ENCODE measurements at regions not wholly inside any gene's neighbourhood (a gene's known extent, or its start where the extent isn't known, plus 50 kb on each side); places are given as distances from the start of the nearest gene placed in this dataset.
"Not testable (repeated sequence)": the region's sequence is repeated elsewhere in the genome, so short reads cannot be mapped to it uniquely, and the experiment has no call there.

- Histone ChIP-seq H3K4me3 (ENCODE audit: low read length) (no peak overlapping the region), H3K27ac (ENCODE audit: low read depth, low read length) (no peak overlapping the region), H3K36me3 (ENCODE audit: control insufficient read depth, insufficient read depth, low read length) (no peaks in the 10 kb centered on the region)
Observed at GRCh38 chr19:20431826-20432225, 133.8 kb downstream of the ZNF737 start.

GRCh38 chr19:20423381-20424197 is 142.0 kb downstream of the ZNF737 start:
- H3K27ac ChIP-seq (ENCODE audit: low read depth, low read length): peak overlapping the region; percentile 80
- H3K4me1 ChIP-seq (ENCODE audit: control insufficient read depth, insufficient read depth, low read length): no peaks in the 10 kb centered on the region
- H3K27me3 ChIP-seq (ENCODE audit: control insufficient read depth, insufficient read depth, low read length): no peaks in the 10 kb centered on the region
- H3K4me3 ChIP-seq (ENCODE audit: low read length): peak overlapping the region; percentile 76
- H3K36me3 ChIP-seq (ENCODE audit: control insufficient read depth, insufficient read depth, low read length): no peaks in the 10 kb centered on the region
- peak overlapping the region; percentile 47 for H3K9ac ChIP-seq (ENCODE audit: low read length)

More at GRCh38 chr19:20431826-20432225, 133.8 kb downstream of the ZNF737 start:
- Histone ChIP-seq H3K4me1 (ENCODE audit: control insufficient read depth, insufficient read depth, low read length) (no peaks in the 10 kb centered on the region), H3K27me3 (ENCODE audit: control insufficient read depth, insufficient read depth, low read length) (no peaks in the 10 kb centered on the region), H3K9ac (ENCODE audit: low read length) (no peak overlapping the region)

GRCh38 chr19:20422216-20423205 is 143.1 kb downstream of the ZNF737 start:
- Histone ChIP-seq H3K4me3 (ENCODE audit: low read length) (peak overlapping the region; percentile 38), H3K36me3 (ENCODE audit: control insufficient read depth, insufficient read depth, low read length) (no peaks in the 10 kb centered on the region), H3K4me1 (ENCODE audit: control insufficient read depth, insufficient read depth, low read length) (no peaks in the 10 kb centered on the region), H3K27me3 (ENCODE audit: control insufficient read depth, insufficient read depth, low read length) (no peaks in the 10 kb centered on the region), H3K27ac (ENCODE audit: low read depth, low read length) (peak overlapping the region; percentile 80), H3K9ac (ENCODE audit: low read length) (no peak overlapping the region)

- Histone ChIP-seq H3K9ac (ENCODE audit: low read length) (no peak overlapping the region), H3K27me3 (ENCODE audit: control insufficient read depth, insufficient read depth, low read length) (no peaks in the 10 kb centered on the region), H3K36me3 (ENCODE audit: control insufficient read depth, insufficient read depth, low read length) (no peaks in the 10 kb centered on the region), H3K4me3 (ENCODE audit: low read length) (no peak overlapping the region), H3K27ac (ENCODE audit: low read depth, low read length) (no peak overlapping the region), H3K4me1 (ENCODE audit: control insufficient read depth, insufficient read depth, low read length) (no peaks in the 10 kb centered on the region)
Observed at GRCh38 chr19:20416661-20417060, 148.9 kb downstream of the ZNF737 start.

- Histone ChIP-seq H3K4me3 (ENCODE audit: low read length) (no peak overlapping the region), H3K27ac (ENCODE audit: low read depth, low read length) (no peak overlapping the region), H3K9ac (ENCODE audit: low read length) (no peak overlapping the region), H3K4me1 (ENCODE audit: control insufficient read depth, insufficient read depth, low read length) (no peaks in the 10 kb centered on the region), H3K36me3 (ENCODE audit: control insufficient read depth, insufficient read depth, low read length) (no peaks in the 10 kb centered on the region), H3K27me3 (ENCODE audit: control insufficient read depth, insufficient read depth, low read length) (no peaks in the 10 kb centered on the region)
Observed at GRCh38 chr19:20414120-20414519, 151.5 kb downstream of the ZNF737 start.

- no peaks in the 10 kb centered on the region for H3K4me1 ChIP-seq (ENCODE audit: control insufficient read depth, insufficient read depth, low read length)
- H3K36me3 ChIP-seq (ENCODE audit: control insufficient read depth, insufficient read depth, low read length): no peaks in the 10 kb centered on the region
- H3K4me3 ChIP-seq (ENCODE audit: low read length): no peak overlapping the region
Observed at GRCh38 chr19:20413705-20414104, 151.9 kb downstream of the ZNF737 start.

GRCh38 chr19:20412846-20413245 is 152.7 kb downstream of the ZNF737 start:
- no peak overlapping the region for H3K27ac ChIP-seq (ENCODE audit: low read depth, low read length)
- no peaks in the 10 kb centered on the region for H3K27me3 ChIP-seq (ENCODE audit: control insufficient read depth, insufficient read depth, low read length)
- no peaks in the 10 kb centered on the region for H3K4me1 ChIP-seq (ENCODE audit: control insufficient read depth, insufficient read depth, low read length)
- H3K36me3 ChIP-seq (ENCODE audit: control insufficient read depth, insufficient read depth, low read length): no peaks in the 10 kb centered on the region
- H3K9ac ChIP-seq (ENCODE audit: low read length): no peak overlapping the region
- H3K4me3 ChIP-seq (ENCODE audit: low read length): no peak overlapping the region

More at GRCh38 chr19:20413705-20414104, 151.9 kb downstream of the ZNF737 start:
- H3K27me3 ChIP-seq (ENCODE audit: control insufficient read depth, insufficient read depth, low read length): no peaks in the 10 kb centered on the region
- H3K27ac ChIP-seq (ENCODE audit: low read depth, low read length): no peak overlapping the region
- H3K9ac ChIP-seq (ENCODE audit: low read length): no peak overlapping the region

GRCh38 chr19:20397292-20397691 is 168.3 kb downstream of the ZNF737 start:
- Histone ChIP-seq H3K36me3 (ENCODE audit: control insufficient read depth, insufficient read depth, low read length) (peaks cover 2% of the 10 kb centered on the region), H3K4me1 (ENCODE audit: control insufficient read depth, insufficient read depth, low read length) (no peaks in the 10 kb centered on the region), H3K4me3 (ENCODE audit: low read length) (no peak overlapping the region)

GRCh38 chr19:20388706-20389225 is 176.8 kb downstream of the ZNF737 start:
- Histone ChIP-seq H3K4me1 (ENCODE audit: control insufficient read depth, insufficient read depth, low read length) (no peaks in the 10 kb centered on the region), H3K27ac (ENCODE audit: low read depth, low read length) (no peak overlapping the region), H3K36me3 (ENCODE audit: control insufficient read depth, insufficient read depth, low read length) (no peaks in the 10 kb centered on the region), H3K9ac (ENCODE audit: low read length) (no peak overlapping the region), H3K27me3 (ENCODE audit: control insufficient read depth, insufficient read depth, low read length) (no peaks in the 10 kb centered on the region), H3K4me3 (ENCODE audit: low read length) (no peak overlapping the region)

More at GRCh38 chr19:20397292-20397691, 168.3 kb downstream of the ZNF737 start:
- Histone ChIP-seq H3K27ac (ENCODE audit: low read depth, low read length) (no peak overlapping the region), H3K9ac (ENCODE audit: low read length) (no peak overlapping the region), H3K27me3 (ENCODE audit: control insufficient read depth, insufficient read depth, low read length) (no peaks in the 10 kb centered on the region)

GRCh38 chr19:20385061-20385460 is 180.5 kb downstream of the ZNF737 start:
- H3K4me3 ChIP-seq (ENCODE audit: low read length): no peak overlapping the region
- H3K4me1 ChIP-seq (ENCODE audit: control insufficient read depth, insufficient read depth, low read length): no peaks in the 10 kb centered on the region
- no peak overlapping the region for H3K27ac ChIP-seq (ENCODE audit: low read depth, low read length)
- H3K9ac ChIP-seq (ENCODE audit: low read length): no peak overlapping the region
- no peaks in the 10 kb centered on the region for H3K36me3 ChIP-seq (ENCODE audit: control insufficient read depth, insufficient read depth, low read length)
- no peaks in the 10 kb centered on the region for H3K27me3 ChIP-seq (ENCODE audit: control insufficient read depth, insufficient read depth, low read length)

GRCh38 chr19:20371911-20372310 is 193.7 kb downstream of the ZNF737 start:
- H3K27ac ChIP-seq (ENCODE audit: low read depth, low read length): no peak overlapping the region
- no peak overlapping the region for H3K9ac ChIP-seq (ENCODE audit: low read length)
- no peaks in the 10 kb centered on the region for H3K36me3 ChIP-seq (ENCODE audit: control insufficient read depth, insufficient read depth, low read length)
- no peaks in the 10 kb centered on the region for H3K27me3 ChIP-seq (ENCODE audit: control insufficient read depth, insufficient read depth, low read length)
- H3K4me1 ChIP-seq (ENCODE audit: control insufficient read depth, insufficient read depth, low read length): no peaks in the 10 kb centered on the region
- no peak overlapping the region for H3K4me3 ChIP-seq (ENCODE audit: low read length)

GRCh38 chr19:20371304-20371703 is 194.3 kb downstream of the ZNF737 start:
- H3K36me3 ChIP-seq (ENCODE audit: control insufficient read depth, insufficient read depth, low read length); H3K4me1 ChIP-seq (ENCODE audit: control insufficient read depth, insufficient read depth, low read length); H3K4me3 ChIP-seq (ENCODE audit: low read length); H3K9ac ChIP-seq (ENCODE audit: low read length); H3K27ac ChIP-seq (ENCODE audit: low read depth, low read length); H3K27me3 ChIP-seq (ENCODE audit: control insufficient read depth, insufficient read depth, low read length): not testable (repeated sequence)
